ENCODE measurements at regions not wholly inside any gene's neighbourhood (a gene's known extent, or its start where the extent isn't known, plus 50 kb on each side); places are given as distances from the start of the nearest gene placed in this dataset.
"Not testable (repeated sequence)": the region's sequence is repeated elsewhere in the genome, so short reads cannot be mapped to it uniquely, and the experiment has no call there.

DNA sequence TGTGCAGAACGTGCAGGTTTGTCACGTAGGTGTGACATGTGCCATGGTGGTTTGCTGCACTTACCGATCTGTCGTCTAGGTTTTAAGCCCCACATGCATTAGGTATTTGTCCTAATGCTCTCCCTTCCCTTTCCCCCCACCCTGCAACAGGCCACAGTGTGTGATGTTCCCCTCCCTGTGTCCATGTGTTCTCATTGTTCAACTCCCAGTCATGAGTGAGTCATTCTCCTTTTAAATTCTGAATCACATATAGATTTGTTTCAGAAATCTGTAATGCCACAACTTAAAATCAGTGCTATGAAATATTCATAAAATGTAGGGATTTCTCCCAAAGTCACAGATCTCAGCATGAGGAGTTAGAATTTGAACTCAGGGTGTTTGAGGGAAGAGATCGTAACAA is 552.5 kb upstream of the MBL2 start:
- no peak for DNase-seq

DNA sequence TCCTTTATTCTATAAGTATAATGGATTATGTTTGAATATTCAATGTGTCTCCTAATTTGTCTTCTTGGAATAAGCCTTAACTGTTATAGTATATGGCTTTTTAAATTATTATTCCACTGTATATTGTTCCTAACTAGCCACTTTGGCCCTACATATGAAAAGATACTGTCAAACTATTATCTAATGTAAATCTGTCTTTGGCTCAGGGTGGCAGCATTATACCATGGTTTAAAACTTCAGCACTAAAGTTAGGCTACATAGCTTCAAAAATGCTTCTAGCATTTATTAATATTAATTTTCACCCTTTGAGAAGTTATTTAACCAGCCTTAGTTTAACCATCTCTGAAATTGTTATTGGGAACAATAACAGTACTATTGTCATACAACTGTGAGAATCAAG is 543.1 kb upstream of the MBL2 start:
- DNase-seq, result no peak

DNA sequence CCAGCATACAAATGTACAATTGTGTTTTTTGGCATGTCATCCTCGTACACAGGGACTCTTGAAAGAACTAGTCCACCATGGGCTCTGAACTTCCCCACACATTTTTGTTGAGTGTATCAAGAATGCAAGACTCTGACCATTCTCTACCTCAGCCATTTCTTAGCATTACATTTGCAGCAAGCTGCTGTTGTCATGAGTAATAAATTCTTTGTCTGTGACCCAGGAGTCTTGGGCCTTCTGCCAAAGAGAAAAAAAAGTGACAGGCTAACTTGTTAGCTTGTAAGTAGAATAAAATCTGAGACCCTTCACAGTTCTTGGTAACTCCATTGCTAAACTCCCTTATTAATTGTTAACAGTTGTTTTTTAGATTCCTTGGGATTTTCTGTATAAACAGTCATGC is 542.3 kb upstream of the MBL2 start:
- no peak for DNase-seq

DNA sequence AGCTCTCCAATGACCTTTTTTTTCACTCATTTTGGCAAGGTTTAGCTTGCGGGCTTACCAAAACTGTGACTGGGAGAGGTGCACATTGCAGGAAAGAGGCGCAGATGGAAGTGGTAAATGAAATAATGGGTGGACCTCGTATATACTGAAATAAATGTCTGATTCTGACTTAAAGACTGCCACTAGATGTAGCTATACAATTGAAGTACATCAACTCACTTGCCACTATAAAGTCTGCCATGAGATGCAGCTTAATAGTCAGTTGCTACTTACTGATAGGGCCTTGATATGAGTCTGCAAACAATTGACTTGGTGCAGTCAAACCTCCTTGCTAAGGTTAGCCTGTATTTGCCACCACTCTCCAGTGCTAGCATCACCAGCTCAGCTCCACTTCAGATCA is 525.9 kb upstream of the MBL2 start:
- no peak for DNase-seq

DNA sequence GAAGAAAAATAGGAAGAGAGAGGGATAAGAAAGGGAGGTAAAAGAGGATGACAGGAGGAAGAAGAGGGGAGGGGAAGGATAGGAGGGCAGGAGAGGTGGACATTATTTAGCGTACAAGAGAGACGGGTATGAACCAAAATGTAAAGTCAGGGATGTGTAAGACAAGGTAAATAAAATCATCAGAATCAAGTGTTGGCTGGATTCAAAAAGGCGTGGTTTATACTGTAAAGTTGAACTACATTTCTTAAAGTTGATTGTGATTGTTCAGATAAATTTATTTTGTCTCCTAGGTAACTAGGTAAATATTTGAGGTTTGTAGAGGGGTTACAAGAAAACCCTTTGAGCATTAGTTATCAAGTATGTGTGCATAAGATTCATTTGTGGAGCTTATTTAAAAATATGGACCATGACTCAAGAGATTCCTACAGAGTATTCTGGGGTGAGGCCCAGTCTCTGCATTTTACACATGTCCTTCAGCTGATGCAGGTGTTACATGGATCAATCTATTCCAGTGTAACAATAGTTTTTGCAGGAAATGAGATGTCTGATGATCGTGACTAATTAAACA is 512.1 kb upstream of the MBL2 start:
- no peak for DNase-seq

DNA sequence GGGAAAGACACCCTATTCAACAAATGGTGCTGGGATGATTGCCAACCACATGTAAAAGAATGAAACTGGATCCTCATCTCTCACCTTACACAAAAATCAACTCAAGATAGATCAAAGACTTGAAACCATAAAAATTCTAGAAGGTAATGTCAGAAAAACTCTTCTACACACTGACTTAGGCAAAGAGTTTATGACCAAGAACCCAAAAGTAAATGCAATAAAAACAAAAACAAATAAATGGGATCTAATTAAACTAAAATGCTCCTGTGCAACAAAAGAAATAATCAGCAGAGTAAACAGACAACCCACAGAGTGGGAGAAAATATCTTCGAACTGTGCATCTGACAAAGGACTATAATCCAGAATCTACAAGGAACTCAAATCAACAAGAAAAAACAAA is 504.2 kb upstream of the MBL2 start:
- no peak for DNase-seq

DNA sequence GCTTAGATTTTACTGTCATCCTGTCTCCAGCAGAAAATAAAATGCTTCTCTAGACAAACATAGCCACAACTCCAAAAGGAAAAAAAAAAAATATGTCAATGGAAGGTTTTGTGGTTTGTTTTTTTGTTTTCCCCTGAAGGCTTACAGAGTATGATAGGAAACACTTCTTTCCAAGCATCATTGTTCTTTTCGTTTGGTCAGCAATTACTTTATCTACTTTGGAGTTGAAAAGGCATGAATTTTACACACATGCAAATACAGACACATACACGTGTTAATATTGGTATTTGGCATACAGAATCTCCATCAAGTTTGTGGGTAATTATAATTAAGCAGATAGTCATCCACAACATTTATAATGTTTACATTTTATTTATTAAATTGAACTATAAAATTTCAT is 496.9 kb upstream of the MBL2 start:
- no peak for DNase-seq

DNA sequence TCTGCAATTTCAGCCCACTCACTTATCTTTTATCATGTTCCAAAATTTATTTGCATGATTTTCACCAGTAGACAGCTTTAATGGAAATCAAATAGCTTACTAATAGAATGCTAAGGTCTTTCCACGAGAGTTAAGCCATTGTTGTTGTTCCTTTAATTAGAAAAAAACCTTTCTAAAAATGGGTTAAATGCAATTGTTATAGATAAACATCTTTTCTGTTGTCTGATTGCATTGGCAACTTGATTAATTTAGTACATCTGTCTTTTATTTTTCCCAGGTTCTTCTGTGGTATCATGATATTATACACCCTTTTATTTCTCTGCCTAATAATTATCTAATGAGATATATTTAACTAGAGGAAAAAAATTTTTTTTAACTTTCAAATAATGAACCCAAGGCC is 487.6 kb upstream of the MBL2 start:
- DNase-seq, result no peak

DNA sequence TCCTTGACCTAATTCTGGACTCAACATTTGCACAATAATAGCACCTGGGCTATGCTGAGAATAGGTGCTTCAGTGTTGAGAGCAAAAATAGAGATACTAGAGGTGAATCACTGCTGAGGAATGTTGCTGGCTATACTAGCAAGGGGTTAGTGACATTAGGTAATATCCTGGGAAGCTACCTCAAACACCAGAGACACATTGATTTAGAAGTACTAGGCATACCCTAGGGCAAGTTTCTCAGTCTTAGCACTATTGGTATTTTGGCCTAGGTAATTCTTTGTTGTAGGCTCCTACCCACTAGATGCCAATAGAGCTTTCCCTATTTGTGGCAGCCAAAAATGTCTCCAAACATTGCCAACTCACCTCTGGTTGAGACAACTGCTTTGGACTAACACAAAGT is 484.0 kb upstream of the MBL2 start:
- no peak for DNase-seq

DNA sequence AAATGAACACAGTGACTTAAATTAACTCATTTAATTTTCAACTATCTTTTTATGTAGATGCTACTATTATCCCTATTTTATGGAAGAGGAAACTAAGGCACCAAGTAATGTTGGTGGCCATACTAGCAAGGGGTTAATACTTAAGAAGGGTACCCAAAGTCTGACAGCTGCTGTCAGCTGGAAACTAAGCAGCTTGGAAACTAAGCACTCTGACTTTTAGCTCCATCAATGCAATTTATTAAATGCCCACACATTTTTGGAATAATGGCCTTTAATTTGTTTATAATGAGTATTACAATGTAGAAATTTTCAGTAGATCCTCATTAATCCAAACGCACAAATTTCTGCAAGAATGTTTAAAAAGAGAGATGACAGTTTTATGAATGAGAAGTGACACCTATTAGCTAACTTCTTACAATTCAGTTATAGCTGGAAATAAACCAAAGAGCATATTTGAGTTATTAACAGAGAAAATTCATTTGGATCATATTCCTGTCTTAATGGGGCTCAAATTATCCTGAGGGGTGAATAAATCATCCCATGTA is 483.1 kb upstream of the MBL2 start:
- DNase-seq, result no peak

DNA sequence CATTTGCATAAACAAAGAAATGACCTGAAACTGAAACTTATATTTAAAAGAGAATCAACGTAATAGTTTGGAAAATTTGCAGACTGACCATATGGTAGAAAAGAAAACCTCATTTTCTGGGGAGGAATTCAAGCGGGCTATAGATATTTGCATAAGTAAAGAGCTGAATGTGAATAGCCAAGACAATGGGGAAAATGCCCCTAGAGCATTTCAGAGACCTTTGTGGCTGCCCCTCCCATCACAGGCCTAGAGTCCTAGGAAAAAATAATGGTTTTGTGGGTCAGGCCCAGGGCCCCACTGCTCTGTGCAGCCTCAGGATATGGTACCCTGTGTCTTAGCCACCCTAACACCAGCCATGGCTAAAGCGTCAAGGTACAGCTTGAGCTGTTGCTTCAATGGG is 480.6 kb upstream of the MBL2 start:
- DNase-seq, result no peak

DNA sequence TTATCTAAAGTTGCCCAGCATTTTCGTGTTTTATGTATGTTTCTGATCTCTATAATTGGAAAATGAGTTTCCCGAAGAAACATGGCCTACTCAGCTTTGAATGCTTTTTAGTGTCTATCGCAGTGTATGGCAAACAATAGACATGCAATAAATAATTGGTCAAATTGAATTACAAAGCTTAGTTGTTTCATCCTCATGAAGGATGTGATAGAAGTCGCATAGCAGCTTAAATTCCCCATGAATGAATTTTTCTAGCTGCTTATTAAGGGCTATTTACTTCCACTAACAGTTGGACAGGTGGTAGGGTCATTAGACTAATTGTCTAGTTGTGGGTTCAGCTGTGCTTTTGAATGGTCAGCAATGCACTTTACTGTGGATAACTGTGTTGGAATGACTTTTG is 467.3 kb upstream of the MBL2 start:
- DNase-seq, result no peak

DNA sequence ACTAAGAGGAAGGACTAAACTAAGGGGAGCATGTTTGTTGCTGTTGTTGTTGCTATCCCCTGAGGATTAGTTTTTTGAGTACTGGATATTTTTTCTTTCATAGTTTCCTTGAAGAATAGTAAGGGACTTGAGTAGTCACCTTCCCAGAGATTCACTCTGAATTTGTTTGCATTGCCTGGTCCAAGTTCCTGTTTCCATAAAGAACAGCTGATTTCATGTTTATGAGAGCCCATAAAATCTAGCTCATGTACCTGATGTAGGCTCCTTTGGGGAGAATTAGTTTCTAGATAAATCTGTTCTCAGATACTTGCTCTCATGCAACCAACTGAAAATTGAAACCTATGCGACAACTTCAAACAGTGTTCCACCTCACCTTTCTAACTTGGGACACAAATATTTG is 464.4 kb upstream of the MBL2 start:
- no peak for DNase-seq

DNA sequence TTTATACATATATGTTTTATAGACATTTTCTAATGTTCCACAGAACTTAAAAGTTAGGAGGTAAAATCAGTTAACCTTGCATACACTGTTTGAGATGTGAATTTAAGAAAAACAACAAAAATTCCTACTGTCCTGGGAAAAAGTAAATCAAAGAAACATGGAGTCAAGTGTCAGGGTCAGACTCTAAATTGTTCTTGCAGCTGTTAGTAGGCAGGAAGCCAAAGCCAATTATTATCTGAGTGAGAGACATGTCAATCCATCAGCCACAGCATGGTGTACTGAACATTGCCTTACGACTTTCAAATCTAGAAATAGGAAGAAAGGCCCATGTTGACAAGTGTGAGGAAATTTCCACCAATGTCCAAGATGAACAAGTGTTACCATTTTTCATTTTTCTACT is 461.2 kb upstream of the MBL2 start:
- no peak for DNase-seq

DNA sequence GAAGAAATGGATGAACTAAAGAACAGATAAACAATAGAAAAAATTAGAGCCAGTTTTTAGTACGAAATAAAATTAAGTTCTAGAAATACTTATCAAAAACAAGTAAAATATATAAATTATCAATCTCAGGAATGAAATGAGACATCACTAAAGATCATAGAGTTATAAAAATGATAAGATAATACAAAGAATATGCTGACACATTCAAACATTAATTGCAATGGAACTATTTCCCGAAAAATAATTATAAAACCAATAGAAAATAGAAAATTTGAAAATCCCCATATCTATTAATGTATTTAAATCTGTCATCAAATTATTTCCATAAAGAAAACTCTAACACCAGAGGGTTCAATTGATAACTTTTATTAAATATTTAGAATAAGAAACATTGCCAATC is 458.1 kb upstream of the MBL2 start:
- DNase-seq, result no peak

DNA sequence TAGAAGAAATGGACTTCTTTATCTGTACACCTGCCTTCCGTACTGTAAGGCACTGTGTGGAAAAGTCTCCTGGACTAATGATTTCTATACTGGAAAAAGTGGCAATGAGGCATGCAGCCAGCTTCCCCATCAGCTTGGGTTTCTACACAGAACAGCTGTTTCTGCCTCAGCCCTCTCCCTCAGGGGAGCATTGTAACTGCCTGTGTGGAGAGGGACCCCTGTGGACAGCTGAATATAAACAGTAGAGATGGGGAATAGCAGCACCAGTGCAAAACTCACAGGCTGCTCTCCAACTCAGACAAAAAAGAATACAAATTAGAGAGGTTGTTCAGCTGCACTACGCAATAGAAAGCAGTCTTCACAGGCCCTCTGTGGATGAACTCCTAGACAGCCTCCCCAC is 451.3 kb upstream of the MBL2 start:
- no peak for DNase-seq

DNA sequence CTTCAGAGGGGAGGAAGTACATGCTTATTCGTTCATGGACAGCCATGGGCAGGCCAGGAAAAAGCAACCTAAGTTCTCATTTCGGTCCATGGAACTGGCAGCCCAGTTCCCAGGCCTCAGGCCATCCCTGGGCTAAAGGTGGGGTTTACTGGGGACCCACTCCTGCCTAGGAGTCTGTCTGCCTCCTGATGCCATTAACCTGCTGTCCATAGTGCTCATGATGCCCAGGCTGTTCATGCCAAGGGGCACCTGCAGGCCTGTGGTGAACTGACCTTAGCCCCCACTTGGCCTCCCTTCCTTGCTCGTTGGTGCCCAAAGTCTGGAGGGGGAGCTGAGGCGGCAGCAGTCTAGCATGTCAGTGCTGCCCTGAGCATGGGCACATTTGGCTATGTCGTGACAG is 450.2 kb upstream of the MBL2 start:
- DNase-seq, result no peak

DNA sequence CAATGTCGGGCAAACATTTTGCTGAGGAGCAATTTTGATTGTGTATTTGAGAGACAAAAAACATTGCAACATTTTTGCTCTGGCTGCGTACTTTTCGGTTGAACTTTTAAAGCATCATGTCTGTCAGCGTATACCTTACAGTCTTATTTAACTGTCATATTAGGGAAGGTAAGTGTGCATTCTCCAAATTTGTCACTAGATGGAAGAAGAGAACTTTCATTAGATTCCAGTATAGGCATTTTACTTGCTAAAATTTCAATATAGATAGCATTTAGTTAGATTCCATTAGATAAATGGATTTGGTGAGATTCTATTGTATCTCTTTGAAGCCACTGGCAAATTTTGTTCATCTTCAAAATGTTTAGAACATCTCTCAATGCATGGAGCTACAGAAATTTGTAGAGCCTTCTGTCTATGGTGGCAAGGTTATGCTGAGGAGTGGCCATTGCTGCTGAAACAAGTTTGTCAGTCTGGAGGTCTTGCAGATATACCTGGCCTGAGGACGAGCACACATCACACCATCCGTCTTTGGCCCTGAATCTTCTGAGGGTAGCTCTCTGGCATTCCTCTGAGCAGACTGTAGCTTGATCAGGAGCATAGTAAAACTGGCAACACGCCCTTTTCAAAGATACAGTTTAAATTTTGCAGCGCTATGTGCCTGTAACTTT is 437.5 kb upstream of the MBL2 start:
- no peak for DNase-seq

DNA sequence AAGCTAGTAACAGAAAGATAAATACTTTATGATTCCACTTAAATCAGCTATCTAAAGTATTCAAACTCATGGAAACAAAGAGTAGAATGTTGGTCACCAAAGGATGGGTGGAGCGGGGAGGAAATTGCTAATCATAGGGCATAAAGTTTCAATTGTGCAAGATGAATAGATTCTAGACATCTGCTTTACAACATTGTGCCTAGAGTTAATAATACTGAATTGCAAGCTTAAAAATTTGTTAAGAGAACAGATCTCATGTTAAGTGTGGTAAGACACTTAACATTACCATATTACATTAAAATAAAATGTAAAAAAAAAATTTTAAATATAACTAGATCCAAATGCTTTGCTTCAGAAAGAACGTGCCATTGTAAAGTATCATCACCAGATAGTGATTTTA is 411.1 kb upstream of the MBL2 start:
- DNase-seq, result no peak

DNA sequence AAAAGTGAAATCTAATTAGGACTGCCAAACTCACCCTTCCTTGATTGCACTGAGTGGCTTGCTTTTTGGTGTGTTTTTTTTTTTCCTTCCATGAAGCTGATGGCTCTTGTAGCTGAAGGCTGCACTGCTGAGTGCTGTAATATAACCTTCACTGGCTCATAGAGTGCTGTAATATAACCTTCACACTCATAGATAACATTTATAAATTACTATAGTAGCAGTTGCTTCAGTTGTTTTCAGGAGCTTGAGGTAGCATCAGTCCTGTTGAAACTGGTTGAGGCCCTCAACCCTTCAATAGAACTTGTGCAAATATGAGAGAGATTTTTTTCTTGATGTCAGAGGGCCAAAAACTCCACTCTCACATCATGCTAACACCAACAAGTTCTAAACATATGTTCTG is 404.9 kb upstream of the MBL2 start:
- DNase-seq, result no peak

DNA sequence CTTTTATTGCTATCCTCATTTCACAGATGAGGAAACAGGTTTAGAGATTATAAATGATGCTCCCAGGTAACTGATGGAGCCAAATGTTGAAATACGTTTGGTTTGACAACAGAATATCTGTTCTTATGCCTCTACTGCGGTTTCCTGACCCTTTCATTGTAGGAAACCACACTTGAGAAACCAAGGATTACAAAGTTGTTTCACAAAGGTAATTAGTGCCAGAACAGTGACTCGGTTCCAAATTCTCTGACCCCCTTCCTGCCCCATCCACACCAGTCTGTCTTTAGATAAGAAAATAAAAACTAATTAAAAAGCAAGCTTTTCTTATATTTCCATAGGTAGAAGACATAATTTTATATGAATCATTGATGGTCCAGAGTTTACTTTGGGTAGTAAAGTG is 393.7 kb upstream of the MBL2 start:
- no peak for DNase-seq

DNA sequence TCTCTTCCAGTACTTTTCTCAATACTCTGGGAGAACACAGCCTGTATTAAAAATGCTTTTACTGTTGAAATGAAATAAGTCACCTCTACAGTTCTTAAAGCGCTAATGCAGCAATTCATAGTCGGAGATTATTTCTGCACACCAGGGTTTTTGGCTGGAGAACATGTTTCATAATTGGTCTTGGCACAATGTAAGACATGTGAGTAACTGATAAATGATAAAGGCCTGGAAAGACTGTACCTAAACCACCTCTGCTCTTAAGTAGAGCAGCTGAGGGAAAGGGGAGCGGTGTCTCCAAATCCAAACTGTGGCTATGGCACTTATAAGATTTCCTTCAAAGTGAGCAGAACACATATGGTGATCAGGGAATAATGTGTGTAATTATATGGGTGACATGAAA is 390.3 kb upstream of the MBL2 start:
- no peak for DNase-seq

DNA sequence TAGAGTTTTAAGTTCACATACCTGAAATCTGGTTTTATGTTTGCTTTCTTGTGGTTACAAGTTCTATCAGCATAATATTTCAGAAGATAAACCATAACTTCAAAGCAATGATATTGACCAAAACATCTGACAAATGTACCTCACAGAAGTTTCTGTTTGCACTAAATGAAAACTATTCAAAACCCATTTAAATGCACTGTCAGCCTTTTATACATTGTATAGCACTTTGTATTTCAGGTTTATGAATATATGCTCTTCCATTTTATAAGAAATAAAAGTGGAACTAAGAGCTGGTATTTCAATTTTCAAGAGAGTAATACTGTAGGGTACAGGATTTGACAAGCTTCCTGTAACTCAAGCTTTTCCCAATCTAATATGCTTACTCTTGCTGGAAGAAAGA is 388.6 kb upstream of the MBL2 start:
- no peak for DNase-seq

DNA sequence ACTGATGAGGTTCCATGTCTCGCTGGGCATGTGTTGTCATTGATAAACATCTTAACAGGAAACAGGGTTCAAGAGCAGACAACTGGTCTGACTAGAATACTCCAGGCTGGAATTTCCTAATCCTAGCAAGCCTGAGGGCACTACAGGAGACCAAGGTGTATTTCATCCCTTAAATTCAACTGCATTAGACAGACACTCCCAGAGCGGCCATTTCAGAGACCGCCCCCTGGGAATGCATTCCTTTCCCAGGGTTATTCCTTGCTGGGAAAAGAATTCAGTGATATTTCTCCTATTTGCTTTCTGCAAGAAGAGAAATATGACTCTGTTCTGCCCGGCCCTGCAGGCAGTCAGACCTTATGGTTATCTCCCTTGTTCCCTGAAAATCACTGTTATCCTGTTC is 383.1 kb upstream of the MBL2 start:
- DNase-seq, result not testable (repeated sequence)

DNA sequence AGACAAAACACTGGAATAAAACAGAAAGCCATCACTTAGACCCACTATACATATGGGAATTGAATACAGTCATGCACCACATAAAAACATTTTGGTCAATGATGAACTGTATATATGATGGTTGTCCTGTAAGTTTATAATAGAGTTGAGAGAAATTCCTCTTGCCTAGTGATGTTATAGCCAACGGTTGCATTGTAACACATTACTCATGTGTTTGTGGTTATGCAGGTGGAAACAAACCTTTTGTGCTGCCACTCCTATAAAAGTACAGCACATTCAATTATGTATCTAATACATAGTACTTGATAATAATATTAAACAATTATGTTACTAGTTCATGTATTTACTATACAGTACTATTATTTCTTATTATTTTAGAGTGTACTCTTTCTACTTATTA is 381.2 kb upstream of the MBL2 start:
- DNase-seq, result no peak

All from activated CD4-positive, alpha-beta T cell treated with anti-CD3 and anti-CD28 coated beads, Interleukin-10, Interleukin-2, amounts not matched to agents 100 ng/mL and 50 ng/mL, durations not matched to agents 16 hours and 8 hours (primary cell).